ENCODE measurements at regions not wholly inside any gene's neighbourhood (a gene's known extent, or its start where the extent isn't known, plus 50 kb on each side); places are given as distances from the start of the nearest gene placed in this dataset.

GRCh38 chr9:99472240-99472915 is 250.3 kb downstream of the SEC61B start:
- Histone ChIP-seq H3K9me3 (no peaks in the 10 kb centered on the region), H3K79me2 (ENCODE audit: insufficient read depth) (no peaks in the 10 kb centered on the region), H2AFZ (ENCODE audit: low read depth) (no peak overlapping the region), H3K27me3 (ENCODE audit: insufficient read depth) (no peaks in the 10 kb centered on the region), H3K27ac (ENCODE audit: low read depth in 2 of 2, low read length in 1 of 2) (peak overlapping the region in 1 of 2 experiments; percentile 80; a peak in 2 of 4 replicates), H3K36me3 (replicated peaks in 1 of 2; ENCODE audit: control insufficient read depth in 1 of 2, insufficient read depth in 2 of 2, low read length in 1 of 2) (no peaks in the 10 kb centered on the region), H3K4me1 (ENCODE audit: control insufficient read depth in 1 of 2, insufficient read depth in 2 of 2, low read depth in 1 of 2, low read length in 1 of 2) (peaks cover 0 to 37% of the 10 kb centered on the region in 2 experiments; a peak in 2 of 4 replicates), H3K4me3 (ENCODE audit: low read depth in 2 of 2, low read length in 1 of 2) (no peak overlapping the region), H4K20me1 (ENCODE audit: insufficient read depth) (no peaks in the 10 kb centered on the region), H3K9me2 (no peaks in the 10 kb centered on the region), H3F3A (replicated peaks; ENCODE audit: insufficient read depth) (no peaks in the 10 kb centered on the region), H3K4me2 (no peak overlapping the region), H3K9ac (no peak overlapping the region)
- DNase-seq: no peak
- POLR2A ChIA-PET: no interaction called here
- CTCF ChIA-PET: no interaction called here
- TF ChIP-seq TAF1 (IDR thresholded peaks at IDR 0.05; ENCODE audit: borderline replicate concordance, low read depth, low read length): no peak
- TF ChIP-seq POLR2AphosphoS5 (IDR thresholded peaks at IDR 0.05; ENCODE audit: low read depth, low read length): no peak
- TF ChIP-seq YY1 (IDR thresholded peaks at IDR 0.05; ENCODE audit: low read depth): no peak
- no peak for TF ChIP-seq MXI1 (IDR thresholded peaks at IDR 0.05; ENCODE audit: low read depth, low read length)
- no peak for TF ChIP-seq FOXM1 (IDR thresholded peaks at IDR 0.05; ENCODE audit: low read depth)
- TF ChIP-seq EZH2phosphoT487 (IDR thresholded peaks at IDR 0.05; ENCODE audit: borderline replicate concordance, low read depth): no peak
- no peak for TF ChIP-seq FOXJ3 (CRISPR knock-in tag; IDR thresholded peaks at IDR 0.05)
- TF ChIP-seq CTCF (IDR thresholded peaks at IDR 0.05): no peak
- no peak for TF ChIP-seq RXRA (IDR thresholded peaks at IDR 0.05; ENCODE audit: borderline replicate concordance, low read depth)
- TF ChIP-seq RFX5 (IDR thresholded peaks at IDR 0.05; ENCODE audit: low read length): no peak
- TF ChIP-seq REST (IDR thresholded peaks at IDR 0.05; ENCODE audit: low read depth, low read length): no peak
- no peak for TF ChIP-seq TCF12 (IDR thresholded peaks at IDR 0.05)
- no peak for TF ChIP-seq IRF3 (IDR thresholded peaks at IDR 0.05; ENCODE audit: low read depth, low read length)
- no peak for TF ChIP-seq USF1 (IDR thresholded peaks at IDR 0.05; ENCODE audit: borderline replicate concordance, low read depth)
- TF ChIP-seq PBX3 (IDR thresholded peaks at IDR 0.05): no peak
- no peak for TF ChIP-seq TEAD4 (IDR thresholded peaks at IDR 0.05; ENCODE audit: borderline replicate concordance, insufficient read depth)
- TF ChIP-seq MAX (IDR thresholded peaks at IDR 0.05; ENCODE audit: low read depth): no peak
- no peak for TF ChIP-seq EP300 (IDR thresholded peaks at IDR 0.05; ENCODE audit: borderline replicate concordance in 1 of 2, low read depth in 1 of 2, low read length in 1 of 2)
- TF ChIP-seq JUND (IDR thresholded peaks at IDR 0.05): no peak
- TF ChIP-seq NRF1 (IDR thresholded peaks at IDR 0.05; ENCODE audit: low read depth, low read length): no peak
- 79% methylated on average over 6 of the region's 6 CpGs for WGBS (ENCODE audit: low lambda C conversion rate)
